Subcutaneous abdominal adipose tissue (tissue), 5 donors: ENCODE measurements at regions not wholly inside any gene's neighbourhood (a gene's known extent, or its start where the extent isn't known, plus 50 kb on each side); places are given as distances from the start of the nearest gene placed in this dataset.
"Not testable (repeated sequence)": the region's sequence is repeated elsewhere in the genome, so short reads cannot be mapped to it uniquely, and the experiment has no call there.

Source experiments
- H3K27ac ChIP-seq: one replicate; pipeline ENCODE4 v1.7.0; 2013; ENCODE audit warnings: low read depth, mild to moderate bottlenecking, inconsistent platforms, low read length, moderate library complexity
- H3K27me3 ChIP-seq, 5 donors: one replicate each; pipeline ENCODE4 v1.7.0; 2013; ENCODE audit warnings: low read length in 5 of 5, inconsistent platforms in 1 of 5; ENCODE audit not compliant: control insufficient read depth in 5 of 5, insufficient read depth in 4 of 5
- H3K36me3 ChIP-seq, 5 donors: one replicate each; pipeline ENCODE4 v1.7.0; 2013; ENCODE audit warnings: low read length in 5 of 5; ENCODE audit not compliant: control insufficient read depth in 5 of 5, insufficient read depth in 5 of 5
- H3K4me1 ChIP-seq, 5 donors: one replicate each; pipeline ENCODE4 v1.7.0; 2013; ENCODE audit warnings: low read length in 5 of 5, mild to moderate bottlenecking in 3 of 5, moderate library complexity in 1 of 5; ENCODE audit not compliant: control insufficient read depth in 5 of 5, insufficient read depth in 5 of 5
- H3K4me3 ChIP-seq, 5 donors: one replicate each; pipeline ENCODE4 v1.7.0; 2013; ENCODE audit warnings: low read length in 5 of 5, low read depth in 1 of 5
- H3K9ac ChIP-seq, 5 donors: one replicate each; pipeline ENCODE4 v1.7.0; 2013; ENCODE audit warnings: low read length in 5 of 5, mild to moderate bottlenecking in 4 of 5, moderate library complexity in 3 of 5
- H3K9me3 ChIP-seq, 5 donors: one replicate each; pipeline ENCODE4 v1.7.0; 2013; ENCODE audit warnings: low read length in 5 of 5; ENCODE audit not compliant: control insufficient read depth in 5 of 5
- donor health status: healthy.
- donor health status: healthy.
- donor health status: healthy.
- donor health status: healthy.
- donor health status: healthy.

- H3K36me3 ChIP-seq: no peaks in the 10 kb centered on the region
- H3K4me3 ChIP-seq: no peak overlapping the region
- H3K27me3 ChIP-seq: no peaks in the 10 kb centered on the region
- H3K9me3 ChIP-seq: no peaks in the 10 kb centered on the region
- no peak overlapping the region for H3K9ac ChIP-seq
- no peak overlapping the region for H3K27ac ChIP-seq
- H3K4me1 ChIP-seq: no peaks in the 10 kb centered on the region
These were observed 102.2 kb upstream of the IFNG-AS1 start for GRCh38 chr12:67887065-67887464.

GRCh38 chr12:67889931-67890330 lies 99.3 kb upstream of the IFNG-AS1 start:
- Histone ChIP-seq H3K27me3 (no peaks in the 10 kb centered on the region), H3K9ac (no peak overlapping the region), H3K4me3 (no peak overlapping the region)

GRCh38 chr12:67890726-67891258 lies 98.5 kb upstream of the IFNG-AS1 start:
- no peaks in the 10 kb centered on the region for H3K9me3 ChIP-seq
- no peak overlapping the region for H3K9ac ChIP-seq
- H3K4me3 ChIP-seq: no peak overlapping the region
- H3K4me1 ChIP-seq: no peaks in the 10 kb centered on the region
- H3K36me3 ChIP-seq: no peaks in the 10 kb centered on the region
- H3K27ac ChIP-seq: no peak overlapping the region
- no peaks in the 10 kb centered on the region for H3K27me3 ChIP-seq

More at GRCh38 chr12:67889931-67890330, 99.3 kb upstream of the IFNG-AS1 start:
- Histone ChIP-seq H3K27ac (no peak overlapping the region), H3K36me3 (no peaks in the 10 kb centered on the region), H3K9me3 (no peaks in the 10 kb centered on the region), H3K4me1 (no peaks in the 10 kb centered on the region)

GRCh38 chr12:67891596-67891995 lies 97.7 kb upstream of the IFNG-AS1 start:
- Histone ChIP-seq H3K9me3 (no peaks in the 10 kb centered on the region), H3K27ac (no peak overlapping the region), H3K36me3 (no peaks in the 10 kb centered on the region), H3K27me3 (no peaks in the 10 kb centered on the region), H3K4me1 (no peaks in the 10 kb centered on the region), H3K4me3 (no peak overlapping the region), H3K9ac (no peak overlapping the region)

- Histone ChIP-seq H3K36me3 (no peaks in the 10 kb centered on the region), H3K4me3 (no peak overlapping the region), H3K27me3 (no peaks in the 10 kb centered on the region), H3K9ac (no peak overlapping the region), H3K27ac (no peak overlapping the region), H3K4me1 (no peaks in the 10 kb centered on the region), H3K9me3 (no peaks in the 10 kb centered on the region)
These were observed 96.8 kb upstream of the IFNG-AS1 start for GRCh38 chr12:67892259-67893021.

GRCh38 chr12:67893022-67893580 lies 96.1 kb upstream of the IFNG-AS1 start:
- no peaks in the 10 kb centered on the region for H3K27me3 ChIP-seq
- H3K27ac ChIP-seq: no peak overlapping the region
- H3K9me3 ChIP-seq: no peaks in the 10 kb centered on the region
- no peak overlapping the region for H3K9ac ChIP-seq
- no peaks in the 10 kb centered on the region for H3K4me1 ChIP-seq
- no peaks in the 10 kb centered on the region for H3K36me3 ChIP-seq
- no peak overlapping the region for H3K4me3 ChIP-seq

- H3K4me3 ChIP-seq, H3K27ac ChIP-seq, H3K27me3 ChIP-seq, H3K9ac ChIP-seq, H3K36me3 ChIP-seq, H3K9me3 ChIP-seq, H3K4me1 ChIP-seq: not testable (repeated sequence)
These were observed 88.8 kb upstream of the IFNG-AS1 start for GRCh38 chr12:67900418-67900817.

GRCh38 chr12:67909091-67909531 lies 80.1 kb upstream of the IFNG-AS1 start:
- no peak overlapping the region for H3K4me3 ChIP-seq
- H3K9me3 ChIP-seq: peaks cover 0 to 3% (median 0%) of the 10 kb centered on the region in 5 donors
- no peaks in the 10 kb centered on the region for H3K4me1 ChIP-seq
- no peak overlapping the region for H3K27ac ChIP-seq
- H3K27me3 ChIP-seq: no peaks in the 10 kb centered on the region
- no peaks in the 10 kb centered on the region for H3K36me3 ChIP-seq
- H3K9ac ChIP-seq: no peak overlapping the region

GRCh38 chr12:67909681-67910080 lies 79.6 kb upstream of the IFNG-AS1 start:
- Histone ChIP-seq H3K4me1 (no peaks in the 10 kb centered on the region), H3K36me3 (no peaks in the 10 kb centered on the region), H3K4me3 (no peak overlapping the region), H3K9ac (no peak overlapping the region), H3K9me3 (peaks cover 0 to 3% (median 0%) of the 10 kb centered on the region in 5 donors), H3K27ac (no peak overlapping the region), H3K27me3 (no peaks in the 10 kb centered on the region)
